Effector memory CD8-positive, alpha-beta T cell (primary cell): ENCODE measurements at regions not wholly inside any gene's neighbourhood (a gene's known extent, or its start where the extent isn't known, plus 50 kb on each side); places are given as distances from the start of the nearest gene placed in this dataset.

Experiments
- ATAC-seq: fragments of 150-1000 bp; cut with Tn5 transposase; replicated peaks from 2 replicates; pipeline ENCODE4 v1.10.0; 2021; ENCODE audit warnings: mild to moderate bottlenecking, moderate library complexity
- DNase-seq, 3 experiments: peaks; one replicate each; pipeline ENCODE4 v3.0.0; 2021
- H3K27ac Mint-ChIP-seq, 2 donors: one replicate each; pipeline ENCODE4 v1.8.0; 2022; ENCODE audit warnings: mild to moderate bottlenecking in 2 of 2, mixed read lengths in 2 of 2, moderate library complexity in 2 of 2
- H3K27me3 Mint-ChIP-seq, 2 donors: one replicate each; pipeline ENCODE4 v1.8.0; 2022; ENCODE audit warnings: mixed read lengths in 2 of 2
- H3K36me3 Mint-ChIP-seq: one replicate; pipeline ENCODE4 v1.8.0; 2022; ENCODE audit warnings: mild to moderate bottlenecking, moderate library complexity, mixed read lengths; ENCODE audit not compliant: insufficient read depth
- H3K4me1 Mint-ChIP-seq, 2 donors: one replicate each; pipeline ENCODE4 v1.8.0; 2022; ENCODE audit warnings: low read depth in 2 of 2, mixed read lengths in 2 of 2
- H3K4me3 Mint-ChIP-seq, 2 donors: one replicate each; pipeline ENCODE4 v1.8.0; 2022; ENCODE audit warnings: mild to moderate bottlenecking in 2 of 2, mixed read lengths in 2 of 2, moderate library complexity in 2 of 2
- H3K9me3 Mint-ChIP-seq, 2 donors: one replicate each; pipeline ENCODE4 v1.8.0; 2022; ENCODE audit warnings: mixed read lengths in 2 of 2

DNA sequence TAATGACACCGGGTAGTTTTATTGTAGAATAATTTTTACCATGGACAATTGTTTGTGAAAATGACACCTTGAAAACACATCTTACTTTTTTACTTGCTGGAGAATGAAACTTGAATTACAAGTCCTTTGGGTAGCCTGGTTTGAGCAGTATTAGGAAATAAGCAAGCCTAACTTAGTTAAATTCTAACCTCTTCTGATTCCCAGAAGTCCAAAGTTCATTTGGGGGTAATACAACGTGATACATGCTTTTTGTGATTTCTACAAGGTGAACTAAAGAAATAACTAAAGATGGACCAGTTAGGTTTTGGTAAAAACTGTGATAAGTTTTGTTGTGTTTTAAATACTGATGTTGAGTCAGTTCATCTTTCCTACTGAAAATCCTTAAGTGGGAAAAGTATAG lies 135.4 kb upstream of the DMRT1 start:
- peaks cover 7% of the 10 kb centered on the region in 2 donors for H3K4me1 Mint-ChIP-seq
- DNase-seq (no peak), ATAC-seq (no peak)
- peaks cover 26 to 46% of the 10 kb centered on the region in 2 donors for H3K27me3 Mint-ChIP-seq
- H3K27ac Mint-ChIP-seq = no peak overlapping the region
- H3K4me3 Mint-ChIP-seq = peak overlapping the region; percentile 87 to 89
- H3K9me3 Mint-ChIP-seq = no peaks in the 10 kb centered on the region
- peaks cover 2% of the 10 kb centered on the region for H3K36me3 Mint-ChIP-seq

DNA sequence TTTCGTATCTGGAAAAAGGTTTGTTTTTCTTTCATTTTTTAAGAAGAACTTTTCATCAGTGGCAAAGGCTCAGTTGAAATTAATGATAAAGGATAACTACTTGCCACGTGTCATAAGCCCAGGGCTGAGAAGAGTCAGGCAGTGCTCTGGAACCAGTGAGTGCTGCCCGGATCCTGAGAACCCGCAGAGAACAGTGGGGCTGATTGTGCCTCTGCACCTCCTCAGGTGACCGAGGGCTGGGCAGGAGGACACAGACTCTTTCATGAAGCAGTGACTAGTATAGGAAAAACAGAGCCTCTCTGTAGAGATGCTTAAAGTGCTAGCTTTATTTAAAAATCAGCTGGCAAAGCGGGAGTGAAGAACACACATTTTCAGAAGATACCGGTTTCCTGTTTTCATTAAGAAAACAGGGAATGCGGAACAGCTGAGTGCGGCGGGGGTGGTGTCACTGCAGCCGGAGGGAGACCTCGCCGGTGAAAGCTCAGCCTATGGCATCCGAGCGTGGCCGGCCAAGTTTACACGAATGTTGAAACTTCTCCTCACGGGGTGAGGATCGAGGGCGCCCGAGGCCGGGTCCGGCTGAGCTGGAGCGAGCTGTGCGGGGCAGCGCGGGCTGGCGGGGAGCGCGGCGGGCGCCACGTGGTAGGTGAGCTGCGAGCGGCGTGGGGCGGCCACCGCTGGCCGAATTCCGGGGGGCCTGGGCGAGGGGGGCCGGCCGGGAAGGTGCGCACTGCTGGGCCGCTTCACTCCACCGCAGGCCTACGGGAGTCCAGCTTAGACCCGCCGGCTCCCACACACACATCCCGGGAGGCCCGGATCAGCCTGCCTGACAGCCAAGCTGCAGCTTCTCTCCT lies 134.7 kb upstream of the DMRT1 start:
- peaks cover 26 to 54% of the 10 kb centered on the region in 2 donors for H3K27me3 Mint-ChIP-seq
- H3K4me3 Mint-ChIP-seq = peak overlapping the region; percentile 87 to 89
- ATAC-seq = peak; percentile 49
- H3K36me3 Mint-ChIP-seq = peaks cover 6% of the 10 kb centered on the region
- peaks cover 7% of the 10 kb centered on the region in 2 donors for H3K4me1 Mint-ChIP-seq
- H3K27ac Mint-ChIP-seq = peak overlapping the region; percentile 74 to 77
- no peaks in the 10 kb centered on the region for H3K9me3 Mint-ChIP-seq
- DNase-seq = peak in 1 of 3 experiments; percentile 3

DNA sequence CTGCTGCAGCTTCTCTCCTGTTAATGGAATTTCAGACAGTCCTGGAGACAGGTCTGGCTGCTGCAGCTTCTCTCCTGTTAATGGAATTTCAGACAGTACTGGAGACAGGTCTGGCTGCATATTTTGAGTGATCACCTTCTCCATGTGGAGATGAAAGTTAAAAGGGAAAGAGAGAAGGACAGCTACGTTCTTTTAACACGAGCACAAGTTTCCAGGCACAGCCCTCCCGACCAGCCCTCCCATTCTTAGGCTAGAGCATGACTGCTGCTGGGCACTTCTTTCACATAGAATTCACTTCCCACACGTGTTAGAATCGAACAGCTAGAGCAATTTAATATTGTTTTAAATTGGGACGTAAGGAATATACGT lies 133.3 kb upstream of the DMRT1 start:
- H3K9me3 Mint-ChIP-seq = no peaks in the 10 kb centered on the region
- no peak overlapping the region for H3K27ac Mint-ChIP-seq
- ATAC-seq = no peak
- no peak for DNase-seq
- peaks cover 6% of the 10 kb centered on the region for H3K36me3 Mint-ChIP-seq
- peaks cover 7% of the 10 kb centered on the region in 2 donors for H3K4me1 Mint-ChIP-seq
- H3K27me3 Mint-ChIP-seq = peaks cover 21 to 44% of the 10 kb centered on the region in 2 donors
- no peak overlapping the region for H3K4me3 Mint-ChIP-seq

DNA sequence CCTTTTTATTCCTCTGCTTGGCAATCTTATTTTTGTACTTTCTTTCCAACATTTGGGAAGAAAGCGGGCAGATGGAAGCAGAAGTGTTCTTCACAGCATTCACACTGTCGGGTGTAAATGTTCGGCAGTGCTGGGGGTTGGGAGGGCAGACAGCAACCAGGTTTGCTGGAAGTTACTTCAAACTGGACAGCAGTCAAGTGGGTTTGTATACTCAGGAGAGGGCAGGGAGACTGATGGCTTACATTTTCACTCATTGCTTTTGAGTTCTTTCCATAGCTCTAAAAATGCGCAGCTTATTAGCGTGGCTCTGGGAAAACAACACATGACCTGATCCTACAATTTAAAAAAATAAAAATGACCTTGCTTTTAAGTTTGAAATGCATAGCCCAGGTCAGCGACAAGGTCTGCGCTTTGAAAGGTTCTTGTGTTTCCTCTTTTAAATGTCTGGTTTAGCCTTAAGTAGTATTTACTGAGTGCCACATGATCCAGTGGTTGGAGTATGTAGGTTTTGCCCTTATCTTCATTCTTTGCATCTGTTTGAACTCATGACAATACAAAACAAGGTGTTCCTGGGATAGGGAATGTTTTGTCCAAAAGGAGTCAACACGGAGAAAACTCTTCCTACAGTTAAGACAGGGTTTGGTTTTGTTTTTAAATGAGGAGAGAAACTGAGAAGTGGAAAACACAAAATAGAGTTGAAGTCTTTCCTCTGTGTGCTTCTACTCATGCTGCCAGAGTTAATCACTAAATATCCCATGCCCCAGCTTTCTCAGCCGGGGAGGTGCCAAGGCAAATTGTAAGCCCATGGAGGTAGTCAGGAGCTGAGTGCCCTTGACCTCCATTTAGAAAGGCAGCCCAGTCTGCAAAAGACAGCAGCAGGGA lies 132.7 kb upstream of the DMRT1 start:
- peaks cover 21 to 44% of the 10 kb centered on the region in 2 donors for H3K27me3 Mint-ChIP-seq
- peaks cover 6% of the 10 kb centered on the region for H3K36me3 Mint-ChIP-seq
- H3K27ac Mint-ChIP-seq = no peak overlapping the region
- H3K4me1 Mint-ChIP-seq = peaks cover 7% of the 10 kb centered on the region in 2 donors
- H3K4me3 Mint-ChIP-seq = no peak overlapping the region
- ATAC-seq = no peak
- H3K9me3 Mint-ChIP-seq = no peaks in the 10 kb centered on the region
- no peak for DNase-seq

DNA sequence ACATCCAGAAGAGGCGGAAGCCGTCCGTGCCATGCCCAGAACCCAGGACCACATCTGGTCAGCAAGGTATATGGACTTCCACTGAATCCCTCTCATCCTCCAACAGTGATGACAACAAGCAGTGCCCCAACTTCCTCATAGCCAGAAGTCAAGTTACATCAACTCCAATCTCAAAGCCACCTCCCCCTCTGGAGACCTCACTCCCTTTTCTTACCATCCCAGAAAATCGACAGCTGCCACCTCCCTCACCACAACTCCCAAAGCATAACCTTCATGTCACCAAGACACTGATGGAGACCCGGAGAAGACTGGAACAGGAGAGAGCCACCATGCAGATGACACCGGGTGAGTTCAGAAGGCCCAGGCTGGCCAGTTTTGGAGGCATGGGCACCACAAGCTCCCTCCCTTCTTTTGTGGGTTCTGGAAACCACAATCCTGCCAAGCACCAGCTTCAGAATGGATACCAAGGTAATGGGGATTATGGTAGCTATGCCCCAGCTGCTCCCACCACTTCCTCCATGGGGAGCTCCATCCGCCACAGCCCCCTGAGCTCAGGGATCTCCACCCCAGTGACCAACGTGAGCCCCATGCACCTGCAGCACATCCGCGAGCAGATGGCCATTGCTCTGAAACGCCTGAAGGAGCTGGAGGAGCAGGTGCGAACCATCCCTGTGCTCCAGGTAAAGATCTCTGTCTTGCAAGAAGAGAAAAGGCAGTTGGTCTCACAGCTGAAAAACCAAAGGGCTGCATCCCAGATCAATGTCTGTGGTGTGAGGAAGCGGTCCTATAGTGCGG lies 130.3 kb upstream of the DMRT1 start:
- Mint-ChIP-seq H3K27me3 (peaks cover 16 to 36% of the 10 kb centered on the region in 2 donors), H3K36me3 (peaks cover 6% of the 10 kb centered on the region), H3K4me1 (peaks cover 7% of the 10 kb centered on the region in 2 donors), H3K9me3 (no peaks in the 10 kb centered on the region), H3K27ac (peak overlapping the region in 1 of 2 donors; percentile 42), H3K4me3 (no peak overlapping the region)
- DNase-seq (no peak), ATAC-seq (no peak)

DNA sequence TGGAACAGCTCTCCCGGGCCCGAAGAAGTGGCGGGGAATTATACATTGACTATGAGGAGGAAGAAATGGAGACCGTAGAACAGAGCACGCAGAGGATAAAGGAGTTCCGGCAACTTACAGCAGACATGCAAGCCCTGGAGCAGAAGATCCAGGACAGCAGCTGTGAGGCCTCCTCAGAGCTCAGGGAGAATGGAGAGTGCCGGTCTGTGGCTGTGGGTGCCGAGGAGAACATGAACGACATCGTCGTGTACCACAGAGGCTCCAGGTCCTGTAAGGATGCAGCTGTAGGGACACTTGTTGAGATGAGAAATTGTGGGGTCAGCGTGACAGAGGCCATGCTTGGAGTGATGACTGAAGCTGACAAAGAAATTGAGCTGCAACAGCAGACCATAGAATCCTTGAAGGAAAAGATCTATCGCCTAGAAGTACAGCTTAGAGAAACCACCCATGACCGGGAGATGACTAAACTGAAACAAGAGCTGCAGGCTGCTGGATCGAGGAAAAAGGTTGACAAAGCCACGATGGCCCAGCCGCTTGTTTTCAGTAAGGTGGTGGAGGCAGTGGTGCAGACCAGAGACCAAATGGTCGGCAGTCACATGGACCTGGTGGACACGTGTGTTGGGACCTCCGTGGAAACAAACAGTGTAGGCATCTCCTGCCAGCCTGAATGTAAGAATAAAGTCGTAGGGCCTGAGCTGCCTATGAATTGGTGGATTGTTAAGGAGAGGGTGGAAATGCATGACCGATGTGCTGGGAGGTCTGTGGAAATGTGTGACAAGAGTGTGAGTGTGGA lies 129.5 kb upstream of the DMRT1 start:
- Mint-ChIP-seq H3K4me3 (no peak overlapping the region), H3K27ac (peak overlapping the region in 1 of 2 donors; percentile 42), H3K36me3 (peaks cover 6% of the 10 kb centered on the region), H3K9me3 (no peaks in the 10 kb centered on the region), H3K4me1 (peaks cover under 1% of the 10 kb centered on the region in 2 donors), H3K27me3 (peaks cover 9 to 28% of the 10 kb centered on the region in 2 donors)
- DNase-seq = no peak
- ATAC-seq = no peak

DNA sequence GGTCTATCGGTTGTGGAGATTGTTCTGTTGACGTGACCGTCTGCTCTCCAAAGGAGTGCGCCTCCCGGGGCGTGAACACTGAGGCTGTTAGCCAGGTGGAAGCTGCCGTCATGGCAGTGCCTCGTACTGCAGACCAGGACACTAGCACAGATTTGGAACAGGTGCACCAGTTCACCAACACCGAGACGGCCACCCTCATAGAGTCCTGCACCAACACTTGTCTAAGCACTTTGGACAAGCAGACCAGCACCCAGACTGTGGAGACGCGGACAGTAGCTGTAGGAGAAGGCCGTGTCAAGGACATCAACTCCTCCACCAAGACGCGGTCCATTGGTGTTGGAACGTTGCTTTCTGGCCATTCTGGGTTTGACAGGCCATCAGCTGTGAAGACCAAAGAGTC lies 128.9 kb upstream of the DMRT1 start:
- no peak for ATAC-seq
- Mint-ChIP-seq H3K9me3 (no peaks in the 10 kb centered on the region), H3K4me1 (no peaks in the 10 kb centered on the region), H3K27me3 (peaks cover 8 to 25% of the 10 kb centered on the region in 2 donors), H3K4me3 (no peak overlapping the region), H3K27ac (no peak overlapping the region), H3K36me3 (peaks cover 6% of the 10 kb centered on the region)
- no peak for DNase-seq

DNA sequence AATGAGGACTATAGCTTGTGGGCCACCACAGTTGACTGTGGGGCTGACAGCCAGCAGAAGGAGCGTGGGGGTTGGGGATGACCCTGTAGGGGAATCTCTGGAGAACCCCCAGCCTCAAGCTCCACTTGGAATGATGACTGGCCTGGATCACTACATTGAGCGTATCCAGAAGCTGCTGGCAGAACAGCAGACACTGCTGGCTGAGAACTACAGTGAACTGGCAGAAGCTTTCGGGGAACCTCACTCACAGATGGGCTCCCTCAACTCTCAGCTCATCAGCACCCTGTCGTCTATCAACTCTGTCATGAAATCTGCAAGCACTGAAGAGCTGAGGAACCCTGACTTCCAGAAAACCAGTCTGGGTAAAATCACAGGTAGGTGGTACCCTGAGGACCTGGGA lies 128.4 kb upstream of the DMRT1 start:
- Mint-ChIP-seq H3K27ac (no peak overlapping the region), H3K4me1 (no peaks in the 10 kb centered on the region), H3K27me3 (peaks cover 8 to 25% of the 10 kb centered on the region in 2 donors), H3K9me3 (no peaks in the 10 kb centered on the region), H3K36me3 (peaks cover 6% of the 10 kb centered on the region), H3K4me3 (no peak overlapping the region)
- no peak for DNase-seq
- no peak for ATAC-seq

DNA sequence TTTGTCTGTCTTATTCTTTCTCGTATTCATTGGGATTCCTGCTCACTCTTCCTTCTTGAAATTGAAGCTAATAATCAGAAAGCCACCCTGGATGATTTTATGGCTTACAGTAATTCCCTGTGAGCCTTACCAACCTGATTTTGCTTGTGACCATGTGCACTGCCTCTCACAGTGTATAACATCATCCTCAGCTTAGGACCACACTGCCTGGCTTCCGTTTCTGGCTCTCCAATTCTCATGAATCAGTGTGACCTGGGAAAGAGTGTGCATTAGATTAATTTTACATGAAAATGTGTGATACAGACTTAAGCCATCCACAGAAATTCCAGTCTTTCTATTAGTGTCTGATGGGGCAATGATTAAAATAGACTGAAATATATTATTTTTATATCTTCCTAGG lies 126.8 kb upstream of the DMRT1 start:
- Mint-ChIP-seq H3K9me3 (no peaks in the 10 kb centered on the region), H3K4me1 (no peaks in the 10 kb centered on the region), H3K4me3 (no peak overlapping the region), H3K27me3 (peaks cover 0 to 13% of the 10 kb centered on the region in 2 donors), H3K36me3 (peaks cover 6% of the 10 kb centered on the region), H3K27ac (no peak overlapping the region)
- no peak for DNase-seq
- no peak for ATAC-seq

DNA sequence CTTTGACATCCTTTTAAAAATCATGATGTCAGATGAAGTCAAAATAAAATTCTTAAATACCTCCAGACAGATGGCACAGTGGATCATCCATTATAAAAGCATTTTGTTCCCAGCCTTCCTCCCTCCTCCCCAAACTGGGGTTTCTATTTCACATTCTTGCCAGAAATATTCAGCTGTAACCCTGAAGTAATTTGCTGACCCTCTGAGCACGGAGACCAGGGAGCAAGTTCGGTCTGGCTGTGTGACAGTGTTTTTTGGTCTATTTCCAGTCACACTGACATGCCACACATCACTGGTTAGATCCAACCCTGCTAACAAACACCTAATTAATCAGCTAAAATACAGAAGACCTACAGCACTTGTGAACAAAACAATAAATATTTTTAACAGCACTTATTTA lies 126.2 kb upstream of the DMRT1 start:
- no peak overlapping the region for H3K4me3 Mint-ChIP-seq
- peaks cover 0 to 15% of the 10 kb centered on the region in 2 donors for H3K27me3 Mint-ChIP-seq
- H3K36me3 Mint-ChIP-seq = peaks cover 4% of the 10 kb centered on the region
- H3K4me1 Mint-ChIP-seq = no peaks in the 10 kb centered on the region
- no peak for ATAC-seq
- H3K27ac Mint-ChIP-seq = no peak overlapping the region
- DNase-seq = no peak
- H3K9me3 Mint-ChIP-seq = no peaks in the 10 kb centered on the region

DNA sequence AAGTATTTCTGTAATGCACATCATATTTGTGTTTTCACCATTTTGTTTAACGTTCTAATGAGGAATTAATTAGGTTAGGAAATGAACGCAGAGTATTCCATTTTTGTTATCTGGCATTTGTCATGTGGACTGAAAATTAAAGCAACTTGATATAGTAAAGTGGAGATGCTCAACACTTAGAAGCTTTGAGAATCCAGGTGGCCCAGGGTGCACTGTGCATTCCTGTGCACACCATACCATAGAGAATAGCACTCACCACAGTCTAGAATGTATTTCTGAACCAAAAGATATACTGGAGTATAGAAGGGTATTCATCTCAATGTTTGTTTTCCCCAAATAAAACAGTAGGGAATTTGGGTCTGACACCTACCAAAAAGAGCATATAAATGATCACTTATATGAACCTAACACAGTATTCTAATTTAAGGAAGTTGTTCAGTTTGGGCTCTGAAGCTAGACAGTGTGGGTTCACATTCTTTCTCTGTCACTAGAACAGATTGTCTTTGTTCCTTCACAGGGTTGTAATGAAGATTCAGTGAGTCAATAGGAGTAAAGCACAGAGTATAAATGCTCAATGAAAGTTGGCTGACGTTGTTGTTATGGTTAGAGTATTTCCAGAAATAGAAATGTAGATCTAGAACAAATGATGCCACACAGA lies 125.6 kb upstream of the DMRT1 start:
- H3K36me3 Mint-ChIP-seq = peaks cover 6% of the 10 kb centered on the region
- ATAC-seq (no peak), DNase-seq (no peak)
- H3K9me3 Mint-ChIP-seq = no peaks in the 10 kb centered on the region
- H3K4me1 Mint-ChIP-seq = no peaks in the 10 kb centered on the region
- no peak overlapping the region for H3K4me3 Mint-ChIP-seq
- peaks cover 5 to 18% of the 10 kb centered on the region in 2 donors for H3K27me3 Mint-ChIP-seq
- no peak overlapping the region for H3K27ac Mint-ChIP-seq

DNA sequence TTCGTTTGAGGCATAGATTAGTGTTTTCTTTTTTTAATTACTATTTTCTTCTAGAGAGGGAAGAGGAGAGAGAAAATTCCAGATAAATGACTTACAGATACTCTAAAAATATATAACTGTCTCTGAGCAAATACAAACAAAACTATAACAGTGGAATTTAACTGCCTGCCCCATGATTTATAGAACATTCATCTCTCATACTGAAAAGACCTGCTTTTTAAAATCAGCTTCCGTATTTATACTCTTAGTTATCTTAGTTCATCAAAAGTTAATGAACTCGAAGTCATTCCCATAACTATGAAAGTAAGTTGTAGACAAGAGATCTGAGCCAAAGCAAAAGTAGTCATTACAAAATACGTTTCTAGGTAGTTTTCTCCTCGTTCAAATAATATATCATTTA lies 123.8 kb upstream of the DMRT1 start:
- H3K27ac Mint-ChIP-seq = no peak overlapping the region
- H3K27me3 Mint-ChIP-seq = peaks cover 12 to 15% of the 10 kb centered on the region in 2 donors
- peaks cover 2% of the 10 kb centered on the region for H3K36me3 Mint-ChIP-seq
- H3K4me3 Mint-ChIP-seq = no peak overlapping the region
- no peaks in the 10 kb centered on the region for H3K9me3 Mint-ChIP-seq
- H3K4me1 Mint-ChIP-seq = no peaks in the 10 kb centered on the region
- DNase-seq (no peak), ATAC-seq (no peak)
